Adrenal gland (tissue), 9 donors: ENCODE measurements at regions not wholly inside any gene's neighbourhood (a gene's known extent, or its start where the extent isn't known, plus 50 kb on each side); places are given as distances from the start of the nearest gene placed in this dataset.

ENCODE experiments used
- DNase-seq, 7 donors: peaks; one replicate each; pipeline ENCODE4 v3.0.0-alpha.2; 2019 to 2020
- H3K27ac ChIP-seq, 5 donors: fragments of 200-600 bp; sonication (generic) in 4 of 5; 1 replicate in 3 of 5; 2 replicates in 2 of 5; pipeline versions ENCODE4 v1.5.1 to v1.8.0; 2016 to 2020; ENCODE audit warnings: mild to moderate bottlenecking in 1 of 5
- H3K27me3 ChIP-seq: fragments of 200-600 bp; 2 replicates; pipeline ENCODE4 v1.8.0; 2021
- H3K36me3 ChIP-seq, 2 donors: fragments of 200-600 bp; replicated peaks in 1 of 2; 1 replicate in 1 of 2; 2 replicates in 1 of 2; pipeline versions ENCODE4 v1.5.1 to v1.8.0; 2018 to 2022
- H3K4me1 ChIP-seq, 2 donors: fragments of 200-600 bp; replicated peaks in 1 of 2; 1 replicate in 1 of 2; 2 replicates in 1 of 2; pipeline versions ENCODE4 v1.5.1 to v1.8.0; 2018 to 2021
- H3K4me3 ChIP-seq, 4 donors: fragments of 200-600 bp; sonication (generic) in 3 of 4; one replicate each; pipeline ENCODE4 v1.5.1; 2016 to 2018
- H3K9me3 ChIP-seq, 3 donors: fragments of 200-600 bp; sonication (generic) in 1 of 3; replicated peaks in 1 of 3; 1 replicate in 2 of 3; 2 replicates in 1 of 3; pipeline versions ENCODE4 v1.5.1 to v1.8.0; 2016 to 2021
- POLR2A ChIP-seq, 2 donors: fragments of 450-650 bp; IDR thresholded peaks; one replicate each; pipeline ENCODE4 v1.6.1; 2017; ENCODE audit warnings: antibody characterized with exemption in 2 of 2, mild to moderate bottlenecking in 2 of 2, moderate library complexity in 1 of 2
- WGBS, 4 donors: extraction: QIAGEN DNeasy Blood & Tissue Kit in 2 of 4; methylation state at CpG; one replicate each; pipeline versions ENCODE4 v1.1.5 to v1.1.7; 2013 to 2017; 5-methylcytosine and 5-hydroxymethylcytosine counted together
- intact Hi-C, 2 donors: fragments of 100-400 bp; cut with DNase I; formaldehyde crosslinking; loops; one replicate each; pipeline versions ENCODE4 v1.14.1 to v1.15.0; 2022 to 2023
- TF ChIP-seq, protein P1 (sequence below), 6 experiments: fragments of 450-650 bp in 4 of 6; fragments of 200-600 bp in 2 of 6; sonication (generic) in 1 of 6; IDR thresholded peaks; 1 replicate in 5 of 6; 2 replicates in 1 of 6; pipeline versions ENCODE4 v1.5.1 to v1.8.0; 2016 to 2021; ENCODE audit warnings: antibody characterized with exemption in 6 of 6, mild to moderate bottlenecking in 2 of 6, moderate library complexity in 1 of 6
- donor health status: healthy with polysubstance abuse.
- donor health status: Bipolar disorder and iron deficiency.
- donor health status: DM: yes; HTN: yes; CAD: no.
- donor health status: DM: no; HTN: no; CAD: no.
- donor health status: DM: no; HTN: no; CAD: no.

GRCh38 chr7:17481118-17481517 lies 182.7 kb downstream of the AHR start:
- no peaks in the 10 kb centered on the region for H3K4me1 ChIP-seq
- H3K36me3 ChIP-seq, result no peaks in the 10 kb centered on the region
- no peak overlapping the region for H3K27ac ChIP-seq
- no peak for DNase-seq
- H3K27me3 ChIP-seq, result no peaks in the 10 kb centered on the region
- TF ChIP-seq POLR2A (IDR thresholded peaks at IDR 0.05), result no peak
- TF ChIP-seq, protein P1, sequence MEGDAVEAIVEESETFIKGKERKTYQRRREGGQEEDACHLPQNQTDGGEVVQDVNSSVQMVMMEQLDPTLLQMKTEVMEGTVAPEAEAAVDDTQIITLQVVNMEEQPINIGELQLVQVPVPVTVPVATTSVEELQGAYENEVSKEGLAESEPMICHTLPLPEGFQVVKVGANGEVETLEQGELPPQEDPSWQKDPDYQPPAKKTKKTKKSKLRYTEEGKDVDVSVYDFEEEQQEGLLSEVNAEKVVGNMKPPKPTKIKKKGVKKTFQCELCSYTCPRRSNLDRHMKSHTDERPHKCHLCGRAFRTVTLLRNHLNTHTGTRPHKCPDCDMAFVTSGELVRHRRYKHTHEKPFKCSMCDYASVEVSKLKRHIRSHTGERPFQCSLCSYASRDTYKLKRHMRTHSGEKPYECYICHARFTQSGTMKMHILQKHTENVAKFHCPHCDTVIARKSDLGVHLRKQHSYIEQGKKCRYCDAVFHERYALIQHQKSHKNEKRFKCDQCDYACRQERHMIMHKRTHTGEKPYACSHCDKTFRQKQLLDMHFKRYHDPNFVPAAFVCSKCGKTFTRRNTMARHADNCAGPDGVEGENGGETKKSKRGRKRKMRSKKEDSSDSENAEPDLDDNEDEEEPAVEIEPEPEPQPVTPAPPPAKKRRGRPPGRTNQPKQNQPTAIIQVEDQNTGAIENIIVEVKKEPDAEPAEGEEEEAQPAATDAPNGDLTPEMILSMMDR (IDR thresholded peaks at IDR 0.05), result no peak
- intact Hi-C loops, result no loop called here
- WGBS, 4 donors, result 89 to 98% (median 93%) methylated on average over 2 of the region's 2 CpGs
- H3K9me3 ChIP-seq, result no peaks in the 10 kb centered on the region
- no peak overlapping the region for H3K4me3 ChIP-seq

DNA sequence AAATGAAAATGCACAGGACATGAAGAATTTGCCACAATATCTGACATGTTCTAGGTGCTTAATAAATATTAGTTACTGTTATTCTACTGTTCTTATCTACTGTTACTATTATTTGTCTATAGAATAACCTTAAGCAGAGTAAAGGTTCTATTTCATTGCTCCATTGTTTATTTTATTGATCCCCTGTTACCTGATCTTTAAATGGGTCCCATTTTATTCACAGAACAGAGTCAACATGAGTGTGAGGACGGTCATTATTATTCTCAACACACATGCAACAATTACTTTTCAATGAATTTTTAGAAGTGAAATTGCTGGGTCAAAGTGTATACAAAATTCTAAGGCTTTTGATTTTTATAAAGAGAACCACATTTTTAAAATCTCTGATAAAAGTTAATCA lies 186.9 kb downstream of the AHR start:
- H3K9me3 ChIP-seq, result no peaks in the 10 kb centered on the region
- DNase-seq, result no peak
- no peaks in the 10 kb centered on the region for H3K36me3 ChIP-seq
- no peak for TF ChIP-seq POLR2A (IDR thresholded peaks at IDR 0.05)
- TF ChIP-seq, protein P1 (IDR thresholded peaks at IDR 0.05), result no peak
- no peak overlapping the region for H3K4me3 ChIP-seq
- 90 to 96% (median 92%) methylated on average over 1 of the region's 1 CpG for WGBS, 4 donors
- H3K27ac ChIP-seq, result no peak overlapping the region
- no peaks in the 10 kb centered on the region for H3K27me3 ChIP-seq
- intact Hi-C loops, result no loop called here
- H3K4me1 ChIP-seq, result no peaks in the 10 kb centered on the region

DNA sequence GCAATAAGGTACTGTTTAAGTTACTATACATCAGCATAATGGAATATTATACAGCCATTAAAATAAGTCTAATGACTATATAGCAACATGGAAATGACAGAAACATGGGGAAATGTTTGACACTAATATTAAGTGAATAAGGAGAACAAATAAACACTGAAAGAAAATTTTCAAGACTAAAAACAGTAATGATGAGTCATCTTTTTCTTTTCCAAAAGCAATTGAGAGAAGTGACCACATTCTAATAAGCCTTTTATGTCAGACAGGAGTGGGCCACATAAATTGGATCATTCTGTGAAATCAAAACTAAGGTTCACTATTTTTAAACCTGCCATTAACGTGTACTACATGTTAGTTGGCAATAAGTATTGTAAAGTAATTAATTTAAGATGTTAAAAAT lies 187.5 kb downstream of the AHR start:
- Histone ChIP-seq H3K27me3 (no peaks in the 10 kb centered on the region), H3K36me3 (no peaks in the 10 kb centered on the region), H3K4me3 (no peak overlapping the region), H3K9me3 (no peaks in the 10 kb centered on the region), H3K4me1 (no peaks in the 10 kb centered on the region), H3K27ac (no peak overlapping the region)
- TF ChIP-seq, protein P1 (IDR thresholded peaks at IDR 0.05), result no peak
- TF ChIP-seq POLR2A (IDR thresholded peaks at IDR 0.05), result no peak
- DNase-seq, result no peak
- intact Hi-C loops, result no loop called here
- 74 to 86% (median 78%) methylated on average over 1 of the region's 1 CpG for WGBS, 4 donors

GRCh38 chr7:17486835-17487234 lies 188.4 kb downstream of the AHR start:
- no peak for DNase-seq
- Histone ChIP-seq H3K27me3 (no peaks in the 10 kb centered on the region), H3K36me3 (no peaks in the 10 kb centered on the region), H3K4me1 (no peaks in the 10 kb centered on the region), H3K27ac (no peak overlapping the region), H3K9me3 (no peaks in the 10 kb centered on the region), H3K4me3 (no peak overlapping the region)
- TF ChIP-seq POLR2A (IDR thresholded peaks at IDR 0.05), result no peak
- TF ChIP-seq, protein P1 (IDR thresholded peaks at IDR 0.05), result no peak
- WGBS, 4 donors, result 93 to 97% (median 95%) methylated on average over 2 of the region's 2 CpGs
- intact Hi-C loops, result no loop called here
